ENCODE measurements at regions not wholly inside any gene's neighbourhood (a gene's known extent, or its start where the extent isn't known, plus 50 kb on each side); places are given as distances from the start of the nearest gene placed in this dataset.

GRCh38 chr5:92086059-92086811 lies 703.1 kb upstream of the ARRDC3 start:
- intact Hi-C loops (cut with DNase I): no loop called here
- WGBS, 2 donors: 73 to 88% methylated on average over 8 of the region's 8 CpGs
- Histone ChIP-seq H3K4me1 (no peaks in the 10 kb centered on the region), H3K4me3 (no peak overlapping the region), H3K27me3 (no peaks in the 10 kb centered on the region), H3K27ac (no peak overlapping the region), H3K9me3 (no peaks in the 10 kb centered on the region), H3K36me3 (no peaks in the 10 kb centered on the region)
- ATAC-seq (no peak), DNase-seq (no peak), FAIRE-seq (no peak)
- TF ChIP-seq CTCF (IDR thresholded peaks at IDR 0.05): no peak

GRCh38 chr5:92081958-92082712 lies 699.0 kb upstream of the ARRDC3 start:
- WGBS, 2 donors: 27 to 30% methylated on average over 7 of the region's 7 CpGs
- FAIRE-seq (no peak), ATAC-seq (no peak), DNase-seq (no peak)
- Histone ChIP-seq H3K9me3 (no peaks in the 10 kb centered on the region), H3K36me3 (no peaks in the 10 kb centered on the region), H3K4me3 (no peak overlapping the region), H3K27ac (no peak overlapping the region), H3K27me3 (no peaks in the 10 kb centered on the region), H3K4me1 (no peaks in the 10 kb centered on the region)
- no peak for TF ChIP-seq CTCF (IDR thresholded peaks at IDR 0.05)
- intact Hi-C loops (cut with DNase I): no loop called here

- intact Hi-C loops (cut with DNase I): no loop called here
- no peaks in the 10 kb centered on the region for H3K4me1 ChIP-seq
- no peak for TF ChIP-seq CTCF (IDR thresholded peaks at IDR 0.05)
- H3K9me3 ChIP-seq: no peaks in the 10 kb centered on the region
- DNase-seq: no peak
- 25 to 41% methylated on average over 2 of the region's 2 CpGs for WGBS, 2 donors
- FAIRE-seq: no peak
- no peak overlapping the region for H3K4me3 ChIP-seq
- H3K27me3 ChIP-seq: no peaks in the 10 kb centered on the region
- no peak for ATAC-seq
- no peaks in the 10 kb centered on the region for H3K36me3 ChIP-seq
- no peak overlapping the region for H3K27ac ChIP-seq
These were observed 687.7 kb upstream of the ARRDC3 start for GRCh38 chr5:92070786-92071185.

GRCh38 chr5:92064993-92065392 lies 681.9 kb upstream of the ARRDC3 start:
- Histone ChIP-seq H3K4me3 (no peak overlapping the region), H3K36me3 (no peaks in the 10 kb centered on the region), H3K4me1 (no peaks in the 10 kb centered on the region), H3K27ac (no peak overlapping the region), H3K9me3 (no peaks in the 10 kb centered on the region), H3K27me3 (no peaks in the 10 kb centered on the region)
- DNase-seq: no peak
- ATAC-seq: no peak
- 39 to 44% methylated on average over 1 of the region's 1 CpG for WGBS, 2 donors
- FAIRE-seq: no peak
- TF ChIP-seq CTCF (IDR thresholded peaks at IDR 0.05): no peak
- intact Hi-C loops (cut with DNase I): no loop called here

GRCh38 chr5:92051741-92052140 lies 668.6 kb upstream of the ARRDC3 start:
- no peak for TF ChIP-seq CTCF (IDR thresholded peaks at IDR 0.05)
- DNase-seq (no peak), ATAC-seq (no peak), FAIRE-seq (no peak)
- no peaks in the 10 kb centered on the region for H3K9me3 ChIP-seq
- H3K36me3 ChIP-seq: no peaks in the 10 kb centered on the region
- H3K4me1 ChIP-seq: no peaks in the 10 kb centered on the region
- H3K27me3 ChIP-seq: no peaks in the 10 kb centered on the region
- no peak overlapping the region for H3K27ac ChIP-seq
- intact Hi-C loops (cut with DNase I): no loop called here
- no peak overlapping the region for H3K4me3 ChIP-seq
